Esophagus muscularis mucosa (tissue), 3 donors: ENCODE measurements at regions not wholly inside any gene's neighbourhood (a gene's known extent, or its start where the extent isn't known, plus 50 kb on each side); places are given as distances from the start of the nearest gene placed in this dataset.

ENCODE experiments used
- CTCF ChIP-seq, 3 experiments: fragments of 200-600 bp in 2 of 3; fragments of 450-650 bp in 1 of 3; sonication (generic) in 2 of 3; IDR thresholded peaks; one replicate each; pipeline ENCODE4 v1.5.1; 2017 to 2019; ENCODE audit warnings: antibody characterized with exemption in 3 of 3, mild to moderate bottlenecking in 2 of 3, moderate library complexity in 1 of 3
- EP300 ChIP-seq: sonication (generic); formaldehyde crosslinking; IDR thresholded peaks from one replicate; pipeline ENCODE4 v1.6.1; 2017; ENCODE audit warnings: antibody characterized with exemption

- TF ChIP-seq EP300: no peak
- no peak for TF ChIP-seq CTCF (IDR thresholded peaks at IDR 0.05)
These were observed 162.9 kb upstream of the DIPK2B start for GRCh38 chrX:45363596-45363995.
